Muscle of arm (tissue), 1 donor: ENCODE measurements at regions not wholly inside any gene's neighbourhood (a gene's known extent, or its start where the extent isn't known, plus 50 kb on each side); places are given as distances from the start of the nearest gene placed in this dataset.
A peak's percentile ranks its signal among the peaks of the same experiment; 100 is the strongest.
"Not testable (repeated sequence)": the region's sequence is repeated elsewhere in the genome, so short reads cannot be mapped to it uniquely, and the experiment has no call there.

Source experiments
- DNase-seq: peaks from one replicate; pipeline ENCODE4 v3.0.0-alpha.2; 2013

DNA sequence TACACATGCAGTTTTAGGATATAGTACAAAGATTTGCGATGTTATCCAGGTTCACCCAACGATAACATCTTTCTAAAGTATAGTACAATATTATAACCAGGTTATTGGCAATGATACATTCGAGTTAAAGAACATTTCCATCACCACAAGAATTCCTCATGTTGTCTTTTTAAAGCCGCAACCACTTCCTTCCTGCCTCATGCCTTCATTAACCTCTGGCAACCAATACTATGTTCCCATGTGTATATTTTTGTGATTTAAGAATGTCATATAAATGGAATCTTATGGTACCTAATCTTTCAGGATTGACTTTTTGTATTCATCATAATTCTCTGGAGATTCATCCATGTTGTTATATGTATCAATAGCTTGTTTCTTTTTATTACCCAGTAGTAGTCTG lies 1183.2 kb downstream of the CDH11 start:
- no peak for DNase-seq

DNA sequence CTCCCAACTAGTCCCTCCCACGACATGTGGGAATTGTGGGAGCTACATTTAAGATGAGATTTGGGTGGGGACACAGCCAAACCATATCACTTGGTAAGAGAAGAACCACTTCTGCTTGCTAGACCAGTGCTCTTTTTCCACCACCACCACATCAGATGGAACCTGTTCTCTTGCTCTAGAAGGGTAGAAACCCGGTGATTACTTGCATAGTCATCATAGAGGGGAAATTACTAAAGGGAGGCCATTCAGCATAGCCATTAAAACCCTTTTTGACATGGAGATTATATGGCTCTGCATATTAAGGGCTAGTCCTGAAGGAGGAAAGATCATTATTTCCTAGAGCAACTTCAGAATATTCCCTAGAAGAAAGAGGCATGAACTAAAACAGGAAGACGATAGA lies 1188.0 kb downstream of the CDH11 start:
- DNase-seq: no peak

- no peak for DNase-seq
These were observed 1193.4 kb downstream of the CDH11 start for GRCh38 chr16:63928421-63928820.

- DNase-seq: no peak
These were observed 1196.6 kb downstream of the CDH11 start for GRCh38 chr16:63925221-63925620.

GRCh38 chr16:63922560-63922959 lies 1199.3 kb downstream of the CDH11 start:
- DNase-seq: no peak

GRCh38 chr16:63921737-63922295 lies 1200.0 kb downstream of the CDH11 start:
- DNase-seq: no peak

- DNase-seq: no peak
These were observed 1208.6 kb downstream of the CDH11 start for GRCh38 chr16:63913290-63913689.

DNA sequence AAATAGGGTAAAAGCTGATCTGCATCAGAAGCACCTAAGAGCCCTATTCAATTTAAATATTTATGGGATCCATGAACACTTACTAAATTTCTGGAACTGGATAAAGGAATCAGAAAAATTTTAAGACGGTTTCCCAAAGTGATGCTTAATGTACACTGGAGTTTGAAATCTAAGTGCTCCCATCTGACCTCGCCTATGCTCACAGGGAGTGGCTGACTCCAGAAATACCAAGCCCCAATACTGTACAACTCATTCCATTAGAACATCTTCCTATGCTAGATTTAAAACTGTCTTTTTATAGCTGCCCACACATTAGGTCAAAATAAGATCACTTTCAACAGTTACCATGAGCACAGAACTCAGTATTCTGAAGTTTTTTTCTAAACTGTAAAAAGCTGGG lies 1214.6 kb downstream of the CDH11 start:
- DNase-seq: no peak

DNA sequence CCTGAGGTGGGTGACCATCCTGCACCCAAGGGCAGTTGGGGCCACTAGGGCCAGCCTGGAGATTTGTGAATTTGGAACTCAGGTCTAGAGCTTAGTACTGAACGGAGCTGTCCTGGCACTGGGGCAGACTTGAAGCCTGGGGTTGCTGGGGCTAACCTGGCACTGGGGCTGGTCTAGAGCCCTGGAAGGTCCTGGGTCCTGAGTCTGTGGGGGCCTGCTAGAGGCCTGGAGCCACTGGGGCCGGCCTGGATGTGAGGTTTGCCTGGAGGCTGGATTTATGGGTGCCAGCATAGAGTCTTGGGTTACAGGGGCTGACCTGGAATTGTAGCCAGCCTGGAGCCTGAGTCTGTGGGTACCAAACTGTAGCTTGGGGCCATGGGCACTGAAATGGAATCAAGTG lies 1216.9 kb downstream of the CDH11 start:
- DNase-seq: no peak

DNA sequence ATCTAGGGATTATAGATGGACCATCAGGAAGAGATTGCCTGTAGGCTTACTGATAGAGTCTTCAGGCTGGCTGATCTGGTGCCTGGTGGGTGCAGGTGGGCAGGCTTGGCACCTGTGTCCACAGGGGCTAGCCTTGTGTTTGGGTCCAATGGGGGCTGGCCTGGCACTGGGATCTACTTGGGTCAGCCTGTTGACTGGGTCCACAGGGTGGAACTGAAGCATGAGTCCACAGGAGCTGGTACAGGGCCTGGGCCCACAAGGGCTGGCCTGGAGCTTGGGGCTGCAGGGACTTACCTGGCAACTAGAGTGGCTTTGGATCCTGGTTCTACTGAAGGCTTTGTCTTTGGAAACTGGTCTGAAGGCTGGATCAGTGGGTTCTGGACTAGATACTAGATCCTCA lies 1217.7 kb downstream of the CDH11 start:
- DNase-seq: no peak

- no peak for DNase-seq
These were observed 1225.3 kb downstream of the CDH11 start for GRCh38 chr16:63896383-63897109.

GRCh38 chr16:63890723-63891122 lies 1231.1 kb downstream of the CDH11 start:
- DNase-seq: no peak

GRCh38 chr16:63890081-63890480 lies 1231.8 kb downstream of the CDH11 start:
- DNase-seq: peak; percentile 38

GRCh38 chr16:63883091-63883490 lies 1238.8 kb downstream of the CDH11 start:
- DNase-seq: no peak

DNA sequence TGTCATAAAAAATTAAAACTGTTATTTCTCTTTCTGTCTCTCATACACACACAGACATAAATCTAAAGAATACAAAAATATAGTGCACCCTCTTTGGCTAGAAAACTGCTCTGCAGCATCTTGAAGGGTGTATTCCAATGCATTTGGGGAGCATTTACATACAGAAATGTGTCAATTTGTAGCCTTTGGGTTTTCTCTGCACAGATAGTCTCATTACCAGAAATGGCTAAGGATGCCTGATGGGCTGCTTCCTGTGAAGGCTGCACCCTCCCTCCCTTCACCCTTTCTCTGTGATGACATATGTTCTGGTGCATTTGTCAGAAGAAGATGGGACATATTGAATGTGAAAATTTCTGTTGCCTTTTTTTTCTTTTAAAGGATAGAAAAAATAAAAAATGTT lies 1239.3 kb downstream of the CDH11 start:
- no peak for DNase-seq

DNA sequence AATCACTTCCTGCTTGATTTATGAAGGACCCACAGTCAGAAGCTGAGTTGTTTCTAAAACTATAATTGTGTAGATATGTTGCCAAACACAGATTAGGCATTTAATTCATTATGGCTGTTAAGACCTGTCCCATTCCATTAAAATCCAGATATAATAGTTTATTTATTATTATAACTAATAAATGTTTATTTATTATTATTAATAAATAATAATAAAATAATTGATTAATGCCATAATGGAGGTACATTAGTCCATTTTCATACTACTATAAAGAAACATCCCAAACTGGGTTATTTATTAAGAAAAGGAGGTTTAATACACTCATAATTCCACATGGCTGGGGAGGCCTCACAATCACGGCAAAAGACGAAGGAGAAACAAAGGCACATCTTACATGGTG lies 1240.9 kb downstream of the CDH11 start:
- DNase-seq: no peak

DNA sequence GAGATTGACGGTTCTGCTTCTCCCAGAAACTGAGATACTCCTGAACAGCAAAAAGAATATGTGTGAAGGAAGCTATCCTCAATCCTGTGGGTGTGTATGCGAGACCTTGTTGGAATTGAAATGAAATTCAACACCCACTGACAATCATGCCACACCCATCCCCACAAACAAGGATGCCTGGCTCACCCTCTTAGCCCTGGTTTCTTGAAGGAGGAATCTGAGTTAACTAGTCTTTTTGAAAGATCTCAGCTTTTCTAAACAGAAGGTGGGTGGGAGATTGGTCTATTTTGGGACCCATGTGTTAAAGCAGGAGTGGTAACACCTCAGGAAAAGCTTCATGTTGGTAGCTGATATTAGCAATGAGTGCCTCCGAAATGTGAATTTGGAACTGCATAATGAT lies 1244.5 kb downstream of the CDH11 start:
- DNase-seq: no peak

DNA sequence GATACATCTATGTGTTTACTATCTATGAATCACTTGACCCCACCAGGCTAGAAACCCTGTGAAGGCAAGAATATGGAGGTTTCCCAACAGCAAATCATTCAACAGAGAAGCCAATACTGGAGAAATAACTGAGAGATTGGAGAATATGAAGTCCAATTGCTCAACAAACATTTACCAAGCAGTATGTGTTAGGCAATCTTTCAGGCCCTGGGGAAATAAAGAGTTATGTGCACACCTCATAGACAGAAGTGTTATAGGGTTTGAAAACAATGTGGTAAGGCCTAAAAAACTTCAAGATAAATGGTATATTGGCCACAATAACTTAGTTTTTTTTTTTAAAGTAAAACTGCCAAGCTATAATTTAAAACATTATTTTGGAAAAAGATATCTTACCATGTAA lies 1245.8 kb downstream of the CDH11 start:
- DNase-seq: peak; percentile 21

DNA sequence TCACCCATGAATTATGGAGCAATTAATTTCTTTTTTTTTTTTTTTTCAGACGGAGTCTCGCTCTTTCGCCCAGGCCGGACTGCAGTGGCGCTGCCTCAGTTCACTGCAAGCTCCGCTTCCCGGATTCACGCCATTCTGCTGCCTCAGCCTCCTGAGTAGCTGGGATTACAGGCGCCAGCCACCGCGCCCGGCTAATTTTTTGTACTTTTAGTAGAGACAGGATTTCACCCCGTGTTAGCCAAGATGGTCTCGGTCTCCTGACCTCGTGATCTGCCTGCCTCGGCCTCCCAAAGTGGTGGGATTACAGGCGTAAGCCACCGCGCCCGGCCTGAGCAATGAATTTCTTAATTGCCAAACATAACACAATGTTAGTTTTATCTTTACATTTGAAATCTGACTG lies 1261.2 kb downstream of the CDH11 start:
- not testable (repeated sequence) for DNase-seq

DNA sequence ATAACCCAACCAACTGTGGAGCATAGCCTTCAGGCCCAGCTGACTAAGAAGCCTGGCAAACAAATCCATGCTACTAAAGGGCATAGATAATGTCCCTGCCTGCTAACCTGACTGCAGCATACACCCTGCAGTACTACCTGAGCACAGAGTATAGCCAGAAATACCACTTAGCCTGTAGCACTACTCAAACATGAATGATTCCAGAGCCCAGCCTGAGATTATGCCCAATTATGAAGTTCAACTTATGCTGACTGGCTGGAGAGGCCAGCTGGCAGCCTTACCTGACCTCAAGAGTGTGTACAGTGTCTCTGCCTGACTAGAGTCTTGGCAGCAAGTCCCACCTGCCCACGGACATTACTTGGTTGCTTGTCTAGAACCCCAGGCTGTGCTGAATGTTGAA lies 1265.3 kb downstream of the CDH11 start:
- DNase-seq: no peak

DNA sequence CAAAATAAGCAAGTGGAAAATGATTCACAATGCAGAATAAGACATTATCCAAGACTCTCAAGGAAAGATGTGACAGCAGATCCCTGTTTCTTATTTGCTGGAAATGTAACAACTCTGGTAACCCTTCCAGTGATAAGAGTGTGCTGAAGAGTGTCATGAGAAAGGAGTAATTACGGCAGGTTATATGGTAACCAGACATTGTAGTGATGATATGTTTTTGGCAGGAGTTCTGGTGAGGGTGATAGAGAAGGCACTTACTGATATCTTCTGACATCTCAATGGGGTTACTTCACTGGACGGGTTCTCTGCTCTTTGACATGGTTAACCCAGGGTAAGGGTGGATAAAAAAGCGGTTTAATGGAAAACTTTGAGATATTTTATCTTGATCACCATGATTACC lies 1270.9 kb downstream of the CDH11 start:
- DNase-seq: no peak

- DNase-seq: no peak
These were observed 1280.6 kb downstream of the CDH11 start for GRCh38 chr16:63841271-63841670.

GRCh38 chr16:63830061-63830460 lies 1291.8 kb downstream of the CDH11 start:
- DNase-seq: no peak

DNA sequence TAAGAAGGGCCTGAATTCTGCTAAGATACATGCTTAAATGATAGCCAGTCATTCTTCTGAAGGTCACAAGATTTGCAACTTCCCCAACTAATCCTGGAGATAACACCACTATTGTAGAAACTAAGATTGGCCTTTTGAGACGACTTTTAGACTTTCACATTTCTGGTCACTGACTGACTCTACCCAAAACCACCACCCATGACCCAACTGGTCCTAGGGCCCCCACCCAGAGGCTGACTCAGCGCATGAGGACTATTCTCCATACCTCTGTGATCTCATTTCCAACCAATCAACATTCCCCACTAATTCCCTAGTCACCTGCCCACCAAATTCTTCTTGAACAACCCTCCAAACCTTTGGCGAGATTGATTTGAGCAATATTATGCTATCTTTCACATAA lies 1299.0 kb downstream of the CDH11 start:
- no peak for DNase-seq
